GM23248 (cell line): ENCODE measurements at regions not wholly inside any gene's neighbourhood (a gene's known extent, or its start where the extent isn't known, plus 50 kb on each side); places are given as distances from the start of the nearest gene placed in this dataset.

ENCODE experiments used
- DNase-seq: peaks from one replicate; pipeline ENCODE4 v3.0.0-alpha.2; 2015
- H2AFZ ChIP-seq: fragments of 200-600 bp; sonication (generic); 2 replicates; pipeline ENCODE4 v1.6.1; 2016; ENCODE audit warnings: antibody characterized with exemption
- H3F3A ChIP-seq: fragments of 200-600 bp; sonication (generic); 2 replicates; pipeline ENCODE4 v1.6.1; 2016; ENCODE audit warnings: mild to moderate bottlenecking, antibody characterized with exemption, mixed run types; ENCODE audit not compliant: insufficient read depth
- H3K27ac ChIP-seq: fragments of 200-600 bp; sonication (generic); 2 replicates; pipeline ENCODE4 v1.5.1; 2016; ENCODE audit warnings: mild to moderate bottlenecking
- H3K27me3 ChIP-seq: fragments of 200-600 bp; sonication (generic); replicated peaks from 2 replicates; pipeline ENCODE4 v1.6.1; 2016; ENCODE audit warnings: mild to moderate bottlenecking; ENCODE audit not compliant: insufficient read depth
- H3K36me3 ChIP-seq: fragments of 200-600 bp; sonication (generic); 2 replicates; pipeline ENCODE4 v1.6.1; 2016; ENCODE audit warnings: low read depth, mild to moderate bottlenecking
- H3K4me1 ChIP-seq: fragments of 200-600 bp; sonication (generic); 2 replicates; pipeline ENCODE4 v1.6.1; 2016; ENCODE audit warnings: mild to moderate bottlenecking; ENCODE audit not compliant: insufficient read depth
- H3K4me2 ChIP-seq: fragments of 200-600 bp; sonication (generic); one replicate; pipeline ENCODE4 v1.6.1; 2016; ENCODE audit warnings: mild to moderate bottlenecking; ENCODE audit not compliant: unreplicated experiment
- H3K4me3 ChIP-seq: fragments of 200-600 bp; sonication (generic); 2 replicates; pipeline ENCODE4 v1.5.1; 2016; ENCODE audit warnings: mild to moderate bottlenecking
- H3K79me2 ChIP-seq: fragments of 200-600 bp; sonication (generic); 2 replicates; pipeline ENCODE4 v1.6.1; 2016; ENCODE audit warnings: mild to moderate bottlenecking; ENCODE audit not compliant: insufficient read depth
- H3K9ac ChIP-seq: fragments of 200-600 bp; sonication (generic); 2 replicates; pipeline ENCODE4 v1.6.1; 2016; ENCODE audit warnings: mild to moderate bottlenecking
- H3K9me2 ChIP-seq: fragments of 200-600 bp; sonication (generic); 2 replicates; pipeline ENCODE4 v1.6.1; 2016; ENCODE audit warnings: mixed run types, mild to moderate bottlenecking, moderate library complexity; ENCODE audit not compliant: insufficient read depth
- H3K9me3 ChIP-seq: fragments of 200-600 bp; sonication (generic); one replicate; pipeline ENCODE4 v1.6.1; 2017; ENCODE audit warnings: low read depth
- H4K20me1 ChIP-seq: fragments of 200-600 bp; sonication (generic); 2 replicates; pipeline ENCODE4 v1.6.0; 2016; ENCODE audit not compliant: insufficient read depth
- EZH2 ChIP-seq: fragments of 200-600 bp; sonication (generic); IDR thresholded peaks from 2 replicates; pipeline ENCODE4 v1.6.1; 2018; ENCODE audit warnings: antibody characterized with exemption, mild to moderate bottlenecking; ENCODE audit not compliant: insufficient read depth, poor library complexity, severe bottlenecking
- EZH2phosphoT487 ChIP-seq: fragments of 200-600 bp; sonication (generic); IDR thresholded peaks from 2 replicates; pipeline ENCODE4 v1.6.1; 2018; ENCODE audit warnings: antibody characterized with exemption, moderate library complexity, mild to moderate bottlenecking, low read depth; ENCODE audit not compliant: insufficient read depth
- WGBS, 2 experiments: methylation state at CpG; one replicate each; pipeline ENCODE4 v1.1.6; 2015 to 2017; ENCODE audit warnings: low lambda C conversion rate in 2 of 2, low coverage in 1 of 2; ENCODE audit errors: missing lambda C conversion rate in 2 of 2; 5-methylcytosine and 5-hydroxymethylcytosine counted together
- in situ Hi-C: fragments of 300-500 bp; cut with MboI; formaldehyde crosslinking; loops from 2 replicates; pipeline ENCODE4 v1.15.0; 2020

DNA sequence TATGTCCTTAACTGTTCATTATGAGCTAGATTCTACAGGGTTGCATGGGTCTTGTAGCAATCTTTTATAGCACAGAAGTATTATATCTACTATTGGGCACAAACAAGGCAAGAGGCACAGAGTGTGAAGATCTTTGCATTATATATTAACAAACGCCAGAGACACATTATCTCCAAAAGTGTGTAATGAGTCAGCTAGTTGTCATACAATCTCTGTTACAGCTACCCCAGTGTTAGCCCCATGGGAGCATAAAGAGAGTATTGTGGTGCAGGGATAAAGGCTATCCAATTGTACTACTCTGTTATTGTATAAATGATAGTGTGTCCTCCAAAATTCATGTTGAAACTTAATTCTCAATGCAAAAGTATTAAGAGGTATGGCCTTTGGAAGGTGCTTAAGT is 148.4 kb upstream of the RIMS1 start:
- H3K9me3 ChIP-seq, result no peaks in the 10 kb centered on the region
- no peak overlapping the region for H3K4me2 ChIP-seq
- H3K79me2 ChIP-seq, result no peaks in the 10 kb centered on the region
- H3K9me2 ChIP-seq, result no peaks in the 10 kb centered on the region
- H3K36me3 ChIP-seq, result no peaks in the 10 kb centered on the region
- DNase-seq, result no peak
- H3K27ac ChIP-seq, result no peak overlapping the region
- TF ChIP-seq EZH2 (no peak), EZH2phosphoT487 (no peak)
- no peak overlapping the region for H3K9ac ChIP-seq
- H4K20me1 ChIP-seq, result no peaks in the 10 kb centered on the region
- 31 to 38% methylated on average over 1 of the region's 1 CpG for WGBS, 2 experiments
- H3K4me3 ChIP-seq, result no peak overlapping the region
- no peaks in the 10 kb centered on the region for H3F3A ChIP-seq
- no peak overlapping the region for H2AFZ ChIP-seq
- 0 out of 2 replicates have a peak, but pooled peaks cover 8% of the 10 kb centered on the region for H3K4me1 ChIP-seq
- H3K27me3 ChIP-seq, result no peaks in the 10 kb centered on the region; the same call in 1 of the 2 replicates
- in situ Hi-C loops, result no loop called here

DNA sequence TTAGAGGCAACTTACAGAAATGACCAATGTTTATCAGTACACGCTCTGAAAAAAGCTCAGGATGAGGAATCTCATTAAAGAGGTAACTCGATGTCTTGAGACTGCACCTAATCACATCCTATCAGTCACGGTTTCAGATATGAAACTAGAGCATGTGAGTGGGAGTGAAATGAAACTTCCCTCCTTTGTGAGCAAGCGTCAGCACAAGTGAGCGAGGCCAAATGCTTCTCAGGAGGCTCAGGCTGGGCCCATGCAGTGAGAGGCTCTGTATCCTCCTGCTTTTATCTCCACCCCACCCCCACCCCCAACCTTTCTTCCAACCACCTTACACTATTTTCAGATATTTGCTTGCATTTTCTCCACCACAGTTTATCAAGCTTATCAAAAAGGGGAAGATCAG is 140.8 kb upstream of the RIMS1 start:
- H3K36me3 ChIP-seq, result no peaks in the 10 kb centered on the region
- no peak for DNase-seq
- 29% methylated on average over 5 of the region's 5 CpGs for WGBS, 2 experiments
- no peak overlapping the region for H2AFZ ChIP-seq
- no peaks in the 10 kb centered on the region for H3K4me1 ChIP-seq
- H3K27ac ChIP-seq, result no peak overlapping the region
- no peak overlapping the region for H3K4me2 ChIP-seq
- TF ChIP-seq EZH2, result no peak
- H3K4me3 ChIP-seq, result no peak overlapping the region
- H3K9me2 ChIP-seq, result no peaks in the 10 kb centered on the region
- no peaks in the 10 kb centered on the region for H3K27me3 ChIP-seq
- no peak overlapping the region for H3K9ac ChIP-seq
- H4K20me1 ChIP-seq, result no peaks in the 10 kb centered on the region
- peaks cover 3% of the 10 kb centered on the region for H3K9me3 ChIP-seq
- in situ Hi-C loops, result no loop called here
- H3F3A ChIP-seq, result no peaks in the 10 kb centered on the region
- no peaks in the 10 kb centered on the region for H3K79me2 ChIP-seq

- no peak overlapping the region for H3K9ac ChIP-seq
- no peaks in the 10 kb centered on the region for H3F3A ChIP-seq
- 6 to 13% methylated on average over 2 of the region's 2 CpGs for WGBS, 2 experiments
- no peaks in the 10 kb centered on the region for H4K20me1 ChIP-seq
- H3K4me2 ChIP-seq, result no peak overlapping the region
- H3K79me2 ChIP-seq, result no peaks in the 10 kb centered on the region
- no peak overlapping the region for H3K27ac ChIP-seq
- no peak overlapping the region for H2AFZ ChIP-seq
- in situ Hi-C loops, result no loop called here
- H3K4me1 ChIP-seq, result no peaks in the 10 kb centered on the region
- H3K27me3 ChIP-seq, result no peaks in the 10 kb centered on the region; the same call in 1 of the 2 replicates
- TF ChIP-seq EZH2 (no peak), EZH2phosphoT487 (no peak)
- H3K9me3 ChIP-seq, result no peaks in the 10 kb centered on the region
- H3K4me3 ChIP-seq, result no peak overlapping the region
- DNase-seq, result peak; percentile 1
- no peaks in the 10 kb centered on the region for H3K36me3 ChIP-seq
- no peaks in the 10 kb centered on the region for H3K9me2 ChIP-seq
These were observed 120.1 kb upstream of the RIMS1 start for GRCh38 chr6:71766146-71766760.

GRCh38 chr6:71766796-71767195 is 119.6 kb upstream of the RIMS1 start:
- Histone ChIP-seq H3K27me3 (no peaks in the 10 kb centered on the region; the same call in 1 of the 2 replicates), H3K9ac (no peak overlapping the region), H3K9me3 (no peaks in the 10 kb centered on the region), H4K20me1 (no peaks in the 10 kb centered on the region), H3K9me2 (no peaks in the 10 kb centered on the region), H3K4me2 (no peak overlapping the region), H3F3A (no peaks in the 10 kb centered on the region), H3K36me3 (no peaks in the 10 kb centered on the region), H2AFZ (no peak overlapping the region), H3K79me2 (no peaks in the 10 kb centered on the region), H3K4me3 (no peak overlapping the region), H3K4me1 (no peaks in the 10 kb centered on the region), H3K27ac (no peak overlapping the region)
- TF ChIP-seq EZH2phosphoT487 (no peak), EZH2 (no peak)
- no peak for DNase-seq
- in situ Hi-C loops, result no loop called here
- 0 to 2% methylated on average over 3 of the region's 3 CpGs for WGBS, 2 experiments

DNA sequence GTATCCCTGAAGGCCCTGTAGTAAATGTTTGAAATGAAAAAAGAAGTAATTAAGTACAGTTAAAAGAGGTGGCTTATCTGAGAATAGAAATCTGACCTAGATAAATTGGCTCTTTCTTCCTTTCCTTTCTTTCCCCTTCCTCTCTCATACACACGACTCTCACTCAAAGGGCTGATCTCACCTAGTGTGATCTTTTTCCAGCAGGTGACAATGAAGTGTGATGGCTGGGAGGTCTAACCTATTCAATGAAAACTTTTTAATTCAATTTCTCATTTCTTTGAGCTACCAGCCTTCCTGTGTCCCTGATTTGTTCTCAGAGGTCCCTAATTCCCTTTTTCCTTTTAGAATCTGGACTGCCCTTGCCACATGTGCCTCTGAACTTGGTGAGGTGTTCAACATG is 118.0 kb upstream of the RIMS1 start:
- no peak overlapping the region for H3K9ac ChIP-seq
- no peak overlapping the region for H3K4me3 ChIP-seq
- WGBS, 2 experiments, result 0% methylated on average over 1 of the region's 1 CpG
- H2AFZ ChIP-seq, result no peak overlapping the region
- H3K27me3 ChIP-seq, result no peaks in the 10 kb centered on the region; the same call in 1 of the 2 replicates
- no peaks in the 10 kb centered on the region for H3F3A ChIP-seq
- no peaks in the 10 kb centered on the region for H4K20me1 ChIP-seq
- no peaks in the 10 kb centered on the region for H3K9me3 ChIP-seq
- TF ChIP-seq EZH2phosphoT487 (no peak), EZH2 (no peak)
- no peak overlapping the region for H3K27ac ChIP-seq
- no peaks in the 10 kb centered on the region for H3K36me3 ChIP-seq
- in situ Hi-C loops, result no loop called here
- H3K79me2 ChIP-seq, result no peaks in the 10 kb centered on the region
- H3K4me2 ChIP-seq, result no peak overlapping the region
- DNase-seq, result no peak
- H3K4me1 ChIP-seq, result no peaks in the 10 kb centered on the region
- no peaks in the 10 kb centered on the region for H3K9me2 ChIP-seq
